ENCODE measurements at regions not wholly inside any gene's neighbourhood (a gene's known extent, or its start where the extent isn't known, plus 50 kb on each side); places are given as distances from the start of the nearest gene placed in this dataset.

GRCh38 chr15:93476491-93477177 lies 387.6 kb upstream of the RGMA start:
- TF ChIP-seq GABPA (IDR thresholded peaks at IDR 0.05; ENCODE audit: borderline replicate concordance, insufficient read depth, low read length), result no peak
- TF ChIP-seq CHD2 (IDR thresholded peaks at IDR 0.05; ENCODE audit: low read length), result no peak
- TF ChIP-seq CTBP2 (IDR thresholded peaks at IDR 0.05; ENCODE audit: borderline replicate concordance, insufficient read depth, insufficient read length, low read length), result no peak
- TF ChIP-seq E2F6 (IDR thresholded peaks at IDR 0.05), result no peak
- no peak for TF ChIP-seq ATF2 (IDR thresholded peaks at IDR 0.05; ENCODE audit: low read length)
- TF ChIP-seq SP1 (IDR thresholded peaks at IDR 0.05; ENCODE audit: low read depth, low read length), result no peak
- FAIRE-seq (no peak), DNase-seq (ENCODE audit: low read depth in 1 of 2, low spot score in 2 of 2) (peak in 1 of 2 experiments; percentile 51)
- Histone ChIP-seq H4K5ac (ENCODE audit: insufficient read length, low read depth, low read length) (no peak overlapping the region), H3K9ac (replicated peaks in 1 of 4; ENCODE audit: extremely low read depth in 1 of 4, low read depth in 3 of 4, low read length in 3 of 4) (no peak overlapping the region), H2BK5ac (ENCODE audit: low read depth, low read length) (peak overlapping the region; percentile 4; the same call in 1 of the 2 replicates), H3K79me2 (ENCODE audit: control insufficient read depth in 1 of 2, insufficient read depth in 2 of 2, low read length in 2 of 2) (no peaks in the 10 kb centered on the region), H3K14ac (ENCODE audit: insufficient read length) (no peak overlapping the region), H3K4me3 (ENCODE audit: extremely low read depth in 1 of 4, insufficient read depth in 2 of 4, low read depth in 3 of 4, low read length in 4 of 4) (no peak overlapping the region), H2BK20ac (ENCODE audit: low read length) (no peak overlapping the region), H3K27ac (ENCODE audit: low read depth, low read length) (0 out of 2 replicates have a peak overlapping the region, but pooled peaks have one; percentile 9), H3K18ac (ENCODE audit: extremely low read depth, low read length) (no peak overlapping the region; the same call in 1 of the 2 replicates), H3K36me3 (ENCODE audit: control insufficient read depth in 2 of 4, insufficient read depth in 4 of 4, low read length in 3 of 4) (no peaks in the 10 kb centered on the region), H3K27me3 (replicated peaks in 1 of 4; ENCODE audit: control insufficient read depth in 3 of 4, extremely low read depth in 1 of 4, insufficient read depth in 3 of 4, low read length in 3 of 4) (no peaks in the 10 kb centered on the region; a peak in 1 of 7 replicates), H2BK12ac (ENCODE audit: low read depth, low read length) (no peak overlapping the region), H4K20me1 (replicated peaks in 1 of 2; ENCODE audit: control insufficient read depth in 1 of 2, insufficient read depth in 2 of 2, low read length in 2 of 2) (no peaks in the 10 kb centered on the region), H4K8ac (ENCODE audit: extremely low read depth, insufficient read depth, low read length) (no peak overlapping the region), H3K23me2 (ENCODE audit: low read depth, low read length) (no peaks in the 10 kb centered on the region), H3K4ac (replicated peaks; ENCODE audit: insufficient read length, low read depth, low read length) (peak overlapping the region; percentile 33), H3K4me1 (replicated peaks in 1 of 4; ENCODE audit: control insufficient read depth in 3 of 4, insufficient read depth in 4 of 4, low read length in 3 of 4) (peaks cover 3 to 21% (median 13%) of the 10 kb centered on the region in 4 experiments), H3K9me3 (ENCODE audit: insufficient read depth in 2 of 2, low read depth in 1 of 2, low read length in 1 of 2) (peaks cover 0 to 6% of the 10 kb centered on the region in 2 experiments; a peak in 3 of 4 replicates), H3K79me1 (ENCODE audit: low read depth, low read length) (no peaks in the 10 kb centered on the region), H3K4me2 (ENCODE audit: insufficient read depth in 1 of 2, low read depth in 2 of 2, low read length in 2 of 2) (0 out of 4 replicates have a peak overlapping the region, but pooled peaks of 1 of the 2 experiments have one; percentile 3), H3K56ac (replicated peaks; ENCODE audit: insufficient read length, low read depth, low read length) (peak overlapping the region; percentile 17), H4K91ac (replicated peaks; ENCODE audit: insufficient read length, low read length) (peak overlapping the region; percentile 22), H2BK120ac (replicated peaks; ENCODE audit: low read depth, low read length) (peak overlapping the region; percentile 30), H2AK5ac (ENCODE audit: low read depth, low read length) (no peak overlapping the region), H3K23ac (ENCODE audit: insufficient read length) (no peak overlapping the region), H2AFZ (ENCODE audit: low read length) (no peak overlapping the region), H2BK15ac (ENCODE audit: low read length) (no peak overlapping the region)
- ChIA-PET POLR2A (ENCODE audit: partially characterized antibody) (interaction anchor here (1.0 to 1.3 kb wide), 2 partner anchors 13 to 404 kb away, joined by 3 read pairs; no protein-coding TSS in a partner anchor), CTCF (ENCODE audit: partially characterized antibody) (no interaction called here)
- WGBS, 2 experiments (ENCODE audit: extremely low coverage in 1 of 2, insufficient coverage in 1 of 2, insufficient read length in 1 of 2, insufficient replicate concordance in 2 of 2, low coverage in 1 of 2, low lambda C conversion rate in 2 of 2, missing lambda C conversion rate in 1 of 2), result 52% methylated on average over 7 of the region's 8 CpGs; no CpG with 5 or more reads in 1 of the 2 experiments

Measured in H1 (cell line).